H9 (cell line): ENCODE measurements at regions not wholly inside any gene's neighbourhood (a gene's known extent, or its start where the extent isn't known, plus 50 kb on each side); places are given as distances from the start of the nearest gene placed in this dataset.
"Not testable (repeated sequence)": the region's sequence is repeated elsewhere in the genome, so short reads cannot be mapped to it uniquely, and the experiment has no call there.

Experiments used
- DNase-seq: peaks from one replicate; pipeline ENCODE4 v3.0.0-alpha.2; 2017
- H2AFZ ChIP-seq: one replicate; pipeline ENCODE4 v1.6.1; 2013; ENCODE audit warnings: mild to moderate bottlenecking, low read length, control low read depth, moderate library complexity
- H2AK5ac ChIP-seq: 2 replicates; pipeline ENCODE4 v1.6.1; 2013; ENCODE audit warnings: low read length, control low read depth, mixed read lengths; ENCODE audit not compliant: insufficient read length
- H2BK120ac ChIP-seq: one replicate; pipeline ENCODE4 v1.6.1; 2013; ENCODE audit warnings: low read depth, mild to moderate bottlenecking, low read length, control low read depth, inconsistent platforms; ENCODE audit not compliant: poor library complexity, severe bottlenecking
- H2BK12ac ChIP-seq: 2 replicates; pipeline ENCODE4 v1.6.1; 2013; ENCODE audit warnings: low read length, control low read depth, mixed read lengths, low read depth; ENCODE audit not compliant: insufficient read length
- H2BK15ac ChIP-seq: 2 replicates; pipeline ENCODE4 v1.6.1; 2013; ENCODE audit warnings: low read depth, low read length, control low read depth
- H2BK20ac ChIP-seq: one replicate; pipeline ENCODE4 v1.6.1; 2013; ENCODE audit warnings: low read depth, mild to moderate bottlenecking, low read length, control low read depth, inconsistent platforms; ENCODE audit not compliant: poor library complexity, severe bottlenecking
- H2BK5ac ChIP-seq: 2 replicates; pipeline ENCODE4 v1.6.1; 2013; ENCODE audit warnings: low read length, control low read depth, mixed read lengths; ENCODE audit not compliant: insufficient read length
- H3K14ac ChIP-seq: 2 replicates; pipeline ENCODE4 v1.6.1; 2013; ENCODE audit warnings: low read length, control low read depth; ENCODE audit not compliant: insufficient read depth
- H3K18ac ChIP-seq: 2 replicates; pipeline ENCODE4 v1.6.1; 2013; ENCODE audit warnings: low read depth, mild to moderate bottlenecking, mixed read lengths, low read length, control low read depth; ENCODE audit not compliant: insufficient read length
- H3K23ac ChIP-seq: 2 replicates; pipeline ENCODE4 v1.6.1; 2013; ENCODE audit warnings: low read length, control low read depth, mixed read lengths, low read depth; ENCODE audit not compliant: insufficient read length
- H3K23me2 ChIP-seq: 2 replicates; pipeline ENCODE4 v1.6.1; 2013; ENCODE audit warnings: low read depth, mild to moderate bottlenecking, mixed read lengths, low read length, control low read depth; ENCODE audit not compliant: insufficient read length, poor library complexity, severe bottlenecking
- H3K27ac ChIP-seq: 2 replicates; pipeline ENCODE4 v1.5.1; 2013; ENCODE audit warnings: low read length, control low read depth, mixed read lengths, low read depth; ENCODE audit not compliant: insufficient read length
- H3K27me3 ChIP-seq: 2 replicates; pipeline ENCODE4 v1.6.1; 2013; ENCODE audit warnings: low read length, control low read depth, inconsistent platforms; ENCODE audit not compliant: insufficient read depth
- H3K4ac ChIP-seq: 2 replicates; pipeline ENCODE4 v1.6.1; 2013; ENCODE audit warnings: low read depth, mild to moderate bottlenecking, control low read depth, inconsistent platforms, low read length, moderate library complexity
- H3K4me1 ChIP-seq: 2 replicates; pipeline ENCODE4 v1.6.1; 2013; ENCODE audit warnings: low read length, control low read depth, inconsistent platforms; ENCODE audit not compliant: insufficient read depth
- H3K4me2 ChIP-seq: 2 replicates; pipeline ENCODE4 v1.6.1; 2013; ENCODE audit warnings: low read length, control low read depth, mixed read lengths; ENCODE audit not compliant: insufficient read length, insufficient read depth
- H3K56ac ChIP-seq: 2 replicates; pipeline ENCODE4 v1.6.1; 2013; ENCODE audit warnings: low read depth, mild to moderate bottlenecking, mixed read lengths, low read length, control low read depth; ENCODE audit not compliant: insufficient read length
- H3K79me1 ChIP-seq: 2 replicates; pipeline ENCODE4 v1.6.1; 2013; ENCODE audit warnings: low read depth, mild to moderate bottlenecking, moderate library complexity, low read length, control low read depth, inconsistent platforms; ENCODE audit not compliant: insufficient read depth, poor library complexity, severe bottlenecking
- H3K79me2 ChIP-seq: 2 replicates; pipeline ENCODE4 v1.6.1; 2013; ENCODE audit warnings: low read length, control low read depth, inconsistent platforms; ENCODE audit not compliant: insufficient read depth
- H3K9ac ChIP-seq: 2 replicates; pipeline ENCODE4 v1.6.1; 2013; ENCODE audit warnings: low read length, control low read depth, mixed read lengths; ENCODE audit not compliant: insufficient read length; ENCODE audit errors: extremely low read depth
- H3K9me3 ChIP-seq: one replicate; pipeline ENCODE4 v1.6.1; 2013; ENCODE audit warnings: low read depth, low read length, inconsistent platforms; ENCODE audit not compliant: control insufficient read depth
- H3T11ph ChIP-seq: one replicate; pipeline ENCODE4 v1.6.1; 2013; ENCODE audit warnings: mild to moderate bottlenecking, low read length, control low read depth, inconsistent platforms
- H4K20me1 ChIP-seq: one replicate; pipeline ENCODE4 v1.6.1; 2013; ENCODE audit not compliant: control insufficient read depth, insufficient read length, insufficient read depth
- H4K5ac ChIP-seq: 2 replicates; pipeline ENCODE4 v1.6.1; 2013; ENCODE audit warnings: low read depth, mild to moderate bottlenecking, mixed read lengths, low read length, control low read depth; ENCODE audit not compliant: insufficient read length
- H4K8ac ChIP-seq: replicated peaks from 2 replicates; pipeline ENCODE4 v1.6.1; 2013; ENCODE audit warnings: low read length, control low read depth, mixed read lengths, low read depth; ENCODE audit not compliant: insufficient read length
- H4K91ac ChIP-seq: 2 replicates; pipeline ENCODE4 v1.6.1; 2013; ENCODE audit warnings: low read depth, mild to moderate bottlenecking, moderate library complexity, mixed read lengths, low read length, control low read depth; ENCODE audit not compliant: insufficient read length
- H3K27ac Mint-ChIP-seq, 3 experiments: 2 replicates in 2 of 3; 3 replicates in 1 of 3; pipeline ENCODE4 v1.8.0; 2020 to 2021; ENCODE audit warnings: mixed read lengths in 3 of 3, mild to moderate bottlenecking in 1 of 3, moderate library complexity in 1 of 3
- H3K27me3 Mint-ChIP-seq: 2 replicates; pipeline ENCODE4 v1.8.0; 2021; ENCODE audit warnings: low read depth, mild to moderate bottlenecking, moderate library complexity, mixed read lengths
- H3K36me3 Mint-ChIP-seq, 3 experiments: 2 replicates in 2 of 3; 3 replicates in 1 of 3; pipeline ENCODE4 v1.8.0; 2020 to 2021; ENCODE audit warnings: low read depth in 3 of 3, mixed read lengths in 3 of 3; ENCODE audit not compliant: insufficient read depth in 1 of 3
- H3K4me1 Mint-ChIP-seq, 2 experiments: 2 replicates each; pipeline ENCODE4 v1.8.0; 2020; ENCODE audit warnings: mixed read lengths in 2 of 2
- H3K4me3 Mint-ChIP-seq, 2 experiments: 2 replicates in 1 of 2; 3 replicates in 1 of 2; pipeline ENCODE4 v1.8.0; 2020 to 2021; ENCODE audit warnings: mild to moderate bottlenecking in 2 of 2, mixed read lengths in 2 of 2, moderate library complexity in 1 of 2
- H3K9me3 Mint-ChIP-seq, 2 experiments: 2 replicates in 1 of 2; 3 replicates in 1 of 2; pipeline ENCODE4 v1.8.0; 2020; ENCODE audit warnings: mild to moderate bottlenecking in 2 of 2, mixed read lengths in 2 of 2, moderate library complexity in 1 of 2
- WGBS: extraction: QIAGEN DNeasy Blood & Tissue Kit; methylation state at CpG from one replicate; pipeline ENCODE4 v1.1.7; 2013; ENCODE audit warnings: missing lambda C conversion rate, low lambda C conversion rate, mixed read lengths; ENCODE audit not compliant: insufficient read length; ENCODE audit errors: extremely low coverage; 5-methylcytosine and 5-hydroxymethylcytosine counted together
- TF ChIP-seq, protein P1 (sequence below): fragments of 200-600 bp; sonication (generic); conservative IDR thresholded peaks from 3 replicates; pipeline ENCODE4 v1.8.0; 2021; ENCODE audit warnings: antibody characterized with exemption, mild to moderate bottlenecking

DNA sequence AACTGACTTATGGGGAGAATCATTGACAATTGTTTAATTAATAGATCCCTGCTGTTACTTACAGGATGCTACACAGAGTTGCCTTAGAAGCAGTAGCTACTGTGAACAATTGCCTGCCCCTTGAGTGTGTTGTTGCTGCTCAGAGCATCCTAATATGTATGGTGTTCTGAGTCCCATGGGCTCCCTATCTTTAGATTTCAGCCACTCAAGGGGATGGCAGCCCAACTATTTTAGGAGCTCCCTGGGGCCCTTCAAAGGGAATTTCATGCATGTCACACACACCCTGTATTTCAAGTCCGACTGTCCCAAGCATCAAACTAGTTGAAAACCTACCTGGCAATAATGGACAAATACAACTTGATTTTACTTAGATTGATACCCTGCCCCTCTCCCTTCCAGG lies 111.2 kb downstream of the NOC3L start:
- H3T11ph ChIP-seq, result no peak overlapping the region
- no peak overlapping the region for H3K56ac ChIP-seq
- WGBS, result no CpG with 5 or more reads among the region's 1 CpG
- no peaks in the 10 kb centered on the region for H3K79me1 ChIP-seq
- no peak overlapping the region for H2BK15ac ChIP-seq
- no peak overlapping the region for H3K18ac ChIP-seq
- no peak overlapping the region for H2BK120ac ChIP-seq
- no peak overlapping the region for H3K9ac ChIP-seq
- Mint-ChIP-seq H3K27ac (no peak overlapping the region), H3K9me3 (no peaks in the 10 kb centered on the region), H3K4me3 (no peak overlapping the region), H3K4me1 (peaks cover 0 to 2% of the 10 kb centered on the region in 2 experiments; a peak in 2 of 4 replicates), H3K27me3 (no peaks in the 10 kb centered on the region; the same call in 1 of the 2 replicates), H3K36me3 (no peaks in the 10 kb centered on the region)
- DNase-seq, result no peak
- no peak overlapping the region for H2AK5ac ChIP-seq
- no peak overlapping the region for H4K8ac ChIP-seq
- no peaks in the 10 kb centered on the region for H3K27me3 ChIP-seq
- no peak overlapping the region for H3K23ac ChIP-seq
- H3K79me2 ChIP-seq, result no peaks in the 10 kb centered on the region
- no peak overlapping the region for H3K4ac ChIP-seq
- H3K4me1 ChIP-seq, result no peaks in the 10 kb centered on the region
- H2BK20ac ChIP-seq, result no peak overlapping the region
- no peak overlapping the region for H4K5ac ChIP-seq
- H4K91ac ChIP-seq, result no peak overlapping the region
- no peak overlapping the region for H2BK5ac ChIP-seq
- H3K4me2 ChIP-seq, result no peak overlapping the region
- H3K9me3 ChIP-seq, result no peaks in the 10 kb centered on the region
- H2AFZ ChIP-seq, result no peak overlapping the region
- TF ChIP-seq, protein P1, sequence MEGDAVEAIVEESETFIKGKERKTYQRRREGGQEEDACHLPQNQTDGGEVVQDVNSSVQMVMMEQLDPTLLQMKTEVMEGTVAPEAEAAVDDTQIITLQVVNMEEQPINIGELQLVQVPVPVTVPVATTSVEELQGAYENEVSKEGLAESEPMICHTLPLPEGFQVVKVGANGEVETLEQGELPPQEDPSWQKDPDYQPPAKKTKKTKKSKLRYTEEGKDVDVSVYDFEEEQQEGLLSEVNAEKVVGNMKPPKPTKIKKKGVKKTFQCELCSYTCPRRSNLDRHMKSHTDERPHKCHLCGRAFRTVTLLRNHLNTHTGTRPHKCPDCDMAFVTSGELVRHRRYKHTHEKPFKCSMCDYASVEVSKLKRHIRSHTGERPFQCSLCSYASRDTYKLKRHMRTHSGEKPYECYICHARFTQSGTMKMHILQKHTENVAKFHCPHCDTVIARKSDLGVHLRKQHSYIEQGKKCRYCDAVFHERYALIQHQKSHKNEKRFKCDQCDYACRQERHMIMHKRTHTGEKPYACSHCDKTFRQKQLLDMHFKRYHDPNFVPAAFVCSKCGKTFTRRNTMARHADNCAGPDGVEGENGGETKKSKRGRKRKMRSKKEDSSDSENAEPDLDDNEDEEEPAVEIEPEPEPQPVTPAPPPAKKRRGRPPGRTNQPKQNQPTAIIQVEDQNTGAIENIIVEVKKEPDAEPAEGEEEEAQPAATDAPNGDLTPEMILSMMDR, result no peak
- no peak overlapping the region for H2BK12ac ChIP-seq
- no peaks in the 10 kb centered on the region for H3K23me2 ChIP-seq
- H3K14ac ChIP-seq, result no peak overlapping the region
- no peaks in the 10 kb centered on the region for H4K20me1 ChIP-seq
- no peak overlapping the region for H3K27ac ChIP-seq

DNA sequence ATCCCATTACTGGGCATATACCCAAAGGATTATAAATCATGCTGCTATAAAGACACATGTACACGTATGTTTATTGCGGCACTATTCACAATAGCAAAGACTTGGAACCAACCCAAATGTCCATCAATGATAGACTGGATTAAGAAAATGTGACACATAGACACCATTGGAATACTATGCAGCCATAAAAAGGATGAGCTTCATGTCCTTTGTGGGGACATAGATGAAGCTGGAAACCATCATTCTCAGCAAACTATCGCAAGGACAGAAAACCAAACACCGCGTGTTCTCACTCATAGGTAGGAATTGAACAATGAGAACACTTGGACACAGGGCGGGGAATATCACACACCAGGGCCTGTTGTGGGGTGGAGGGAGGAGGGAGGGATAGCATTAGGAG lies 105.3 kb downstream of the NOC3L start:
- H3T11ph ChIP-seq, result not testable (repeated sequence)

More for the DNA sequence above, 105.3 kb downstream of the NOC3L start:
- H2AK5ac ChIP-seq, H3K18ac ChIP-seq, DNase-seq, H4K20me1 ChIP-seq, H3K36me3 Mint-ChIP-seq, H3K9me3 Mint-ChIP-seq, H3K56ac ChIP-seq, H2BK20ac ChIP-seq, H3K4me1 ChIP-seq, H3K9me3 ChIP-seq, H3K4me3 Mint-ChIP-seq, H3K14ac ChIP-seq, H4K8ac ChIP-seq, H3K27ac ChIP-seq, H3K9ac ChIP-seq, H3K79me1 ChIP-seq, H3K4ac ChIP-seq, H3K27me3 Mint-ChIP-seq, H2BK120ac ChIP-seq, H2AFZ ChIP-seq, H3K4me2 ChIP-seq, H3K4me1 Mint-ChIP-seq, H3K79me2 ChIP-seq, H3K23me2 ChIP-seq, H4K91ac ChIP-seq, H2BK15ac ChIP-seq, H3K23ac ChIP-seq, H2BK5ac ChIP-seq, H3K27ac Mint-ChIP-seq, H2BK12ac ChIP-seq, H4K5ac ChIP-seq, H3K27me3 ChIP-seq: not testable (repeated sequence)
- WGBS, result no CpG with 5 or more reads among the region's 6 CpGs
